H1 (cell line): ENCODE measurements at regions not wholly inside any gene's neighbourhood (a gene's known extent, or its start where the extent isn't known, plus 50 kb on each side); places are given as distances from the start of the nearest gene placed in this dataset.

Source experiments
- CTCF ChIA-PET: fragments of 300-600 bp; sonication (Branson Sonifier 250); formaldehyde crosslinking; loops from one replicate; lab custom pipeline; 2021; ENCODE audit not compliant: partially characterized antibody; lab: Charles Lee
- POLR2A ChIA-PET: fragments of 300-600 bp; sonication (Branson Sonifier 250); formaldehyde crosslinking; loops from one replicate; lab custom pipeline; 2021; ENCODE audit warnings: inconsistent platforms; ENCODE audit not compliant: partially characterized antibody; lab: Charles Lee
- DNase-seq, 2 experiments: peaks; one replicate each; pipeline versions ENCODE4 v3.0.0 to v3.0.0-alpha.2; 2010 to 2022; ENCODE audit warnings: low spot score in 2 of 2, low read depth in 1 of 2, mixed read lengths in 1 of 2
- FAIRE-seq: peaks from 2 replicates; lab custom pipeline; 2011; peaks lifted over from hg19 to GRCh38; lab: Jason Lieb, UNC
- H2AFZ ChIP-seq: 2 replicates; pipeline ENCODE4 v1.8.1; 2012; ENCODE audit warnings: low read length, inconsistent platforms
- H2AK5ac ChIP-seq: 2 replicates; pipeline ENCODE4 v1.6.1; 2013; ENCODE audit warnings: low read depth, low read length
- H2BK120ac ChIP-seq: replicated peaks from 2 replicates; pipeline ENCODE3; 2013; ENCODE audit warnings: low read depth, low read length, inconsistent platforms
- H2BK12ac ChIP-seq: 2 replicates; pipeline ENCODE4 v1.6.1; 2013; ENCODE audit warnings: low read depth, low read length
- H2BK15ac ChIP-seq: 2 replicates; pipeline ENCODE4 v1.6.1; 2013; ENCODE audit warnings: low read length
- H2BK20ac ChIP-seq: 2 replicates; pipeline ENCODE4 v1.6.1; 2013; ENCODE audit warnings: low read length
- H2BK5ac ChIP-seq: 2 replicates; pipeline ENCODE4 v1.6.1; 2013; ENCODE audit warnings: low read depth, low read length
- H3K14ac ChIP-seq: 2 replicates; pipeline ENCODE4 v1.6.1; 2013; ENCODE audit warnings: inconsistent platforms; ENCODE audit not compliant: insufficient read length
- H3K18ac ChIP-seq: 2 replicates; pipeline ENCODE4 v1.6.1; 2013; ENCODE audit warnings: low read length; ENCODE audit errors: extremely low read depth
- H3K23ac ChIP-seq: 2 replicates; pipeline ENCODE4 v1.6.1; 2013; ENCODE audit warnings: inconsistent platforms; ENCODE audit not compliant: insufficient read length
- H3K23me2 ChIP-seq: 2 replicates; pipeline ENCODE4 v1.6.1; 2013; ENCODE audit warnings: low read depth, low read length
- H3K27ac ChIP-seq: 2 replicates; pipeline ENCODE4 v1.6.1; 2011; ENCODE audit warnings: low read depth, low read length, inconsistent platforms
- H3K27me3 ChIP-seq, 4 experiments: replicated peaks in 1 of 4; 1 replicate in 1 of 4; 2 replicates in 3 of 4; pipeline versions ENCODE4 v1.6.1 to v1.8.1; 2011 to 2013; ENCODE audit warnings: low read length in 3 of 4, mild to moderate bottlenecking in 3 of 4, inconsistent platforms in 2 of 4, mixed read lengths in 2 of 4, moderate library complexity in 1 of 4; ENCODE audit not compliant: control insufficient read depth in 3 of 4, insufficient read depth in 3 of 4; ENCODE audit errors: extremely low read depth in 1 of 4
- H3K36me3 ChIP-seq, 4 experiments: 2 replicates each; pipeline versions ENCODE4 v1.6.1 to v1.8.1; 2011 to 2013; ENCODE audit warnings: mild to moderate bottlenecking in 4 of 4, low read length in 3 of 4, moderate library complexity in 2 of 4, control low read depth in 1 of 4, inconsistent platforms in 1 of 4; ENCODE audit not compliant: insufficient read depth in 4 of 4, control insufficient read depth in 2 of 4
- H3K4ac ChIP-seq: replicated peaks from 2 replicates; pipeline ENCODE3; 2013; ENCODE audit warnings: low read length, low read depth, mixed read lengths, inconsistent platforms; ENCODE audit not compliant: insufficient read length
- H3K4me1 ChIP-seq, 4 experiments: replicated peaks in 1 of 4; 1 replicate in 1 of 4; 2 replicates in 3 of 4; pipeline versions ENCODE4 v1.6.1 to v1.8.1; 2011 to 2013; ENCODE audit warnings: low read length in 3 of 4, inconsistent platforms in 2 of 4, mixed read lengths in 1 of 4; ENCODE audit not compliant: insufficient read depth in 4 of 4, control insufficient read depth in 3 of 4
- H3K4me2 ChIP-seq, 2 experiments: 2 replicates each; pipeline versions ENCODE4 v1.6.1 to v1.8.1; 2011 to 2013; ENCODE audit warnings: low read depth in 2 of 2, low read length in 2 of 2, control low read depth in 1 of 2, inconsistent platforms in 1 of 2, mild to moderate bottlenecking in 1 of 2; ENCODE audit not compliant: insufficient read depth in 1 of 2
- H3K4me3 ChIP-seq, 4 experiments: fragments of 200-600, 300-600 bp in 1 of 4; sonication (generic), shearing (Covaris generic), sonication (Bioruptor Twin) in 1 of 4; 2 replicates each; pipeline versions ENCODE4 v1.5.1 to v1.8.1; 2011 to 2016; ENCODE audit warnings: low read length in 4 of 4, low read depth in 3 of 4, control low read depth in 2 of 4, inconsistent platforms in 2 of 4, mild to moderate bottlenecking in 2 of 4, mixed read lengths in 1 of 4, moderate library complexity in 1 of 4; ENCODE audit not compliant: insufficient read depth in 2 of 4; ENCODE audit errors: extremely low read depth in 1 of 4
- H3K56ac ChIP-seq: replicated peaks from 2 replicates; pipeline ENCODE3; 2013; ENCODE audit warnings: low read depth, mild to moderate bottlenecking, mixed read lengths, low read length, inconsistent platforms; ENCODE audit not compliant: insufficient read length
- H3K79me1 ChIP-seq: 2 replicates; pipeline ENCODE4 v1.6.1; 2013; ENCODE audit warnings: low read depth, low read length, control low read depth
- H3K79me2 ChIP-seq, 2 experiments: 2 replicates each; pipeline versions ENCODE4 v1.6.1 to v1.8.1; 2012 to 2013; ENCODE audit warnings: low read length in 2 of 2, mild to moderate bottlenecking in 2 of 2, inconsistent platforms in 1 of 2; ENCODE audit not compliant: insufficient read depth in 2 of 2, control insufficient read depth in 1 of 2
- H3K9ac ChIP-seq, 4 experiments: replicated peaks in 1 of 4; 1 replicate in 1 of 4; 2 replicates in 3 of 4; pipeline versions ENCODE4 v1.6.1 to v1.8.1; 2011 to 2013; ENCODE audit warnings: low read depth in 3 of 4, low read length in 3 of 4, control low read depth in 2 of 4, mild to moderate bottlenecking in 2 of 4, moderate library complexity in 2 of 4, inconsistent platforms in 1 of 4; ENCODE audit errors: extremely low read depth in 1 of 4
- H3K9me3 ChIP-seq, 2 experiments: 2 replicates each; pipeline versions ENCODE4 v1.6.1 to v1.8.1; 2012 to 2013; ENCODE audit warnings: mild to moderate bottlenecking in 2 of 2, moderate library complexity in 2 of 2, control low read depth in 1 of 2, inconsistent platforms in 1 of 2, low read depth in 1 of 2, low read length in 1 of 2, mixed read lengths in 1 of 2; ENCODE audit not compliant: insufficient read depth in 2 of 2
- H4K20me1 ChIP-seq, 2 experiments: replicated peaks in 1 of 2; 2 replicates each; pipeline versions ENCODE3 to v1.8.1; 2011 to 2013; ENCODE audit warnings: inconsistent platforms in 2 of 2, low read length in 2 of 2, mild to moderate bottlenecking in 1 of 2; ENCODE audit not compliant: insufficient read depth in 2 of 2, control insufficient read depth in 1 of 2
- H4K5ac ChIP-seq: 2 replicates; pipeline ENCODE4 v1.6.1; 2013; ENCODE audit warnings: low read length, low read depth, mixed read lengths, inconsistent platforms; ENCODE audit not compliant: insufficient read length
- H4K8ac ChIP-seq: 2 replicates; pipeline ENCODE4 v1.8.0; 2013; ENCODE audit warnings: mild to moderate bottlenecking, moderate library complexity, low read length, inconsistent platforms; ENCODE audit not compliant: insufficient read depth; ENCODE audit errors: extremely low read depth
- H4K91ac ChIP-seq: replicated peaks from 2 replicates; pipeline ENCODE3; 2013; ENCODE audit warnings: low read length, mixed read lengths, inconsistent platforms; ENCODE audit not compliant: insufficient read length
- RXRA ChIP-seq: IDR thresholded peaks from 2 replicates; pipeline ENCODE4 v1.6.1; 2011; ENCODE audit warnings: low read depth, mild to moderate bottlenecking, low read length, moderate library complexity; ENCODE audit not compliant: insufficient read depth
- WGBS, 2 experiments: shearing (Covaris generic) in 1 of 2; methylation state at CpG; one replicate each; pipeline versions ENCODE4 v1.1.6 to v1.1.7; 2013 to 2015; ENCODE audit warnings: low lambda C conversion rate in 2 of 2, mixed read lengths in 2 of 2, inconsistent platforms in 1 of 2, low coverage in 1 of 2, missing lambda C conversion rate in 1 of 2; ENCODE audit not compliant: insufficient replicate concordance in 2 of 2, insufficient coverage in 1 of 2, insufficient read length in 1 of 2; ENCODE audit errors: extremely low coverage in 1 of 2, missing lambda C conversion rate in 1 of 2; 5-methylcytosine and 5-hydroxymethylcytosine counted together
- TF ChIP-seq, protein P1 (sequence below): IDR thresholded peaks from 2 replicates; pipeline ENCODE4 v1.6.1; 2011; ENCODE audit warnings: low read length, improper control_type of control experiment

DNA sequence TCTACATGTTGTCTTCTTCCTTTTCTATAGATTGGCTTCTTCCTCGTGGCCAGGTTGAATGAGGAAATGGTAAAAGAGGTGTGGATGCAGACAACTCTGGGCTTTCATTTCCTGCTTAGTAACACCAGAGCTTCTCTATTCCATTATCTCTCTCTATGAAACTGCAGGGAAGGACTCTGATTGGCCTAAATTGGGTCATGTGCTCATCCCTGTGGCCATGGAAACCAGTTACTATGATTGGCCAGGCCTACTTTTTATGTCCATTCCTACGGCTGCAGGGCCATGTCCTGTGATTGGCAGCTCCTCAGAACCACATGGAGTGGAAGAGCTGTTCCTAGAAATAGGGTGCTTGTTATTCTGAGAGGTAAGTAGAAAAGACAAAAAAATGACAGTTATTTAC, 486.9 kb upstream of the ADAMTS9 start:
- no peak overlapping the region for H2BK120ac ChIP-seq
- 93% methylated on average over 2 of the region's 2 CpGs; no CpG with 5 or more reads in 1 of the 2 experiments for WGBS, 2 experiments
- ChIA-PET POLR2A (no interaction called here), CTCF (interaction anchor here (1.7 kb wide), 1 partner anchor 641 kb away, joined by 7 read pairs; no protein-coding TSS in a partner anchor)
- H3K23ac ChIP-seq: no peak overlapping the region
- no peaks in the 10 kb centered on the region for H3K27me3 ChIP-seq
- no peak overlapping the region for H3K27ac ChIP-seq
- H4K8ac ChIP-seq: no peak overlapping the region
- H3K79me2 ChIP-seq: no peaks in the 10 kb centered on the region
- H3K79me1 ChIP-seq: no peaks in the 10 kb centered on the region
- no peak overlapping the region for H2BK5ac ChIP-seq
- H3K4me1 ChIP-seq: no peaks in the 10 kb centered on the region
- no peak overlapping the region for H2BK20ac ChIP-seq
- no peak overlapping the region for H3K4me2 ChIP-seq
- no peak overlapping the region for H3K14ac ChIP-seq
- H4K91ac ChIP-seq: no peak overlapping the region
- no peak overlapping the region for H2AFZ ChIP-seq
- H2AK5ac ChIP-seq: no peak overlapping the region
- no peak for DNase-seq
- no peaks in the 10 kb centered on the region for H3K9me3 ChIP-seq
- H4K20me1 ChIP-seq: no peaks in the 10 kb centered on the region
- no peak overlapping the region for H3K9ac ChIP-seq
- no peak overlapping the region for H4K5ac ChIP-seq
- no peak overlapping the region for H3K56ac ChIP-seq
- no peaks in the 10 kb centered on the region for H3K36me3 ChIP-seq
- no peak overlapping the region for H2BK12ac ChIP-seq
- no peak for TF ChIP-seq RXRA
- TF ChIP-seq, protein P1, sequence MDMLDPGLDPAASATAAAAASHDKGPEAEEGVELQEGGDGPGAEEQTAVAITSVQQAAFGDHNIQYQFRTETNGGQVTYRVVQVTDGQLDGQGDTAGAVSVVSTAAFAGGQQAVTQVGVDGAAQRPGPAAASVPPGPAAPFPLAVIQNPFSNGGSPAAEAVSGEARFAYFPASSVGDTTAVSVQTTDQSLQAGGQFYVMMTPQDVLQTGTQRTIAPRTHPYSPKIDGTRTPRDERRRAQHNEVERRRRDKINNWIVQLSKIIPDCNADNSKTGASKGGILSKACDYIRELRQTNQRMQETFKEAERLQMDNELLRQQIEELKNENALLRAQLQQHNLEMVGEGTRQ: peak; percentile 34
- H3K23me2 ChIP-seq: no peaks in the 10 kb centered on the region
- no peak overlapping the region for H3K4ac ChIP-seq
- H2BK15ac ChIP-seq: no peak overlapping the region
- no peak for FAIRE-seq
- no peak overlapping the region for H3K4me3 ChIP-seq
- H3K18ac ChIP-seq: no peak overlapping the region
